GM06990 (cell line): ENCODE measurements at regions not wholly inside any gene's neighbourhood (a gene's known extent, or its start where the extent isn't known, plus 50 kb on each side); places are given as distances from the start of the nearest gene placed in this dataset.
"Not testable (repeated sequence)": the region's sequence is repeated elsewhere in the genome, so short reads cannot be mapped to it uniquely, and the experiment has no call there.

Source experiments
- DNase-seq: peaks from one replicate; pipeline ENCODE4 v3.0.0-alpha.2; 2011; ENCODE audit not compliant: insufficient read length; ENCODE audit errors: extremely low read depth
- H3K27me3 ChIP-seq: replicated peaks from 2 replicates; pipeline ENCODE4 v1.6.0; 2011; ENCODE audit warnings: low read length; ENCODE audit not compliant: control insufficient read depth, insufficient read depth
- H3K36me3 ChIP-seq: 2 replicates; pipeline ENCODE4 v1.5.1; 2011; ENCODE audit warnings: low read length; ENCODE audit not compliant: control insufficient read depth, insufficient read depth
- H3K4me3 ChIP-seq: replicated peaks from 2 replicates; pipeline ENCODE4 v1.5.1; 2011; ENCODE audit warnings: low read depth, mild to moderate bottlenecking, control low read depth, low read length
- CTCF ChIP-seq: IDR thresholded peaks from 2 replicates; pipeline ENCODE4 v1.5.1; 2011; ENCODE audit warnings: low read length, control low read depth, mild to moderate bottlenecking, inconsistent platforms; ENCODE audit not compliant: insufficient read depth, poor library complexity, severe bottlenecking

- TF ChIP-seq CTCF: no peak
- DNase-seq: no peak
- Histone ChIP-seq H3K4me3 (no peak overlapping the region), H3K27me3 (no peaks in the 10 kb centered on the region), H3K36me3 (no peaks in the 10 kb centered on the region)
Observed at GRCh38 chr6:18640134-18640533, 253.0 kb downstream of the RNF144B start.

DNA sequence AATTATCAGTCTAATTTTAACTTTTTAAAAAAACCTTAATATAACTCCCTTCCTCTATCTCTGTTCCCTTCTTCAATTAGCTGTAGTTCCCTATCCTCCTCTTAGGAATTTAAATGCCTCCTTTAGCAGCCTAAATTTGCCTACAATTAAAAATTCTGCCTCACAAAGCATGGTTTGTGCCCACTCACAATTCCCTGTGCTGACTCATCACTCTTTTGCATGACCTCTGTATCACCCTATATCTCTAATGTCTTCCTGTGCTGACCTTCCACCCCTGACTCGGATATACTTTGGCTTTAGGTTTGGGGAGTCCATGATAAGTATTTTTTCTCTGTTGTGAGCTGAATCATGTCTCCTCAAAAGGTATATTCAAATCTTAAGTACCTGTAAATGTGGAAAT is 253.6 kb downstream of the RNF144B start:
- H3K4me3 ChIP-seq: no peak overlapping the region
- no peak for TF ChIP-seq CTCF
- no peaks in the 10 kb centered on the region for H3K27me3 ChIP-seq
- H3K36me3 ChIP-seq: no peaks in the 10 kb centered on the region
- no peak for DNase-seq

- Histone ChIP-seq H3K36me3 (no peaks in the 10 kb centered on the region), H3K27me3 (no peaks in the 10 kb centered on the region), H3K4me3 (no peak overlapping the region)
- DNase-seq: no peak
- TF ChIP-seq CTCF: no peak
Observed at GRCh38 chr6:18654821-18655220, 267.7 kb downstream of the RNF144B start.

DNA sequence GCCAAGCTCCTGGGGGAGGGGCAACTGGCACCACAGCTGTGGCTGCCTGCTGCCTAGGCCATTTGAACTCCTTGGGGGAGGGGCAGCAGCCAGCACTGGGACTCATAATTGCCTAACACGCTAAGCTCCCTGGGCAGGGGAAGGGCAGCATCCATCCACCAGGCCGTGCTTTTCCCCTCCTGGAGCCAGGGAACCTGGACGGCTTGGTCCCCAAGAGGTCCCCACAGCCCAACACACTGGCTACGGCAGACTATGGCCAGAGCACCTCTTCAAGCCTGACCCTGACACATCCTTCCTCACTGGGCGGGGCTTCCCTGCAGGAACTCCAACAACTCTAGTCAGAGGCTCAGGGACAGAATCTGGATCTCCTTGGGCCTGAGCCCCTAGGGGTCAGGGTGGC is 269.4 kb downstream of the RNF144B start:
- Histone ChIP-seq H3K27me3 (no peaks in the 10 kb centered on the region), H3K36me3 (no peaks in the 10 kb centered on the region), H3K4me3 (no peak overlapping the region)
- DNase-seq: no peak
- no peak for TF ChIP-seq CTCF

GRCh38 chr6:18659994-18660393 is 272.8 kb downstream of the RNF144B start:
- not testable (repeated sequence) for H3K36me3 ChIP-seq, H3K4me3 ChIP-seq, DNase-seq, H3K27me3 ChIP-seq

- TF ChIP-seq CTCF: no peak
- Histone ChIP-seq H3K4me3 (no peak overlapping the region), H3K36me3 (no peaks in the 10 kb centered on the region), H3K27me3 (no peaks in the 10 kb centered on the region)
- DNase-seq: no peak
Observed at GRCh38 chr6:18663011-18663410, 275.9 kb downstream of the RNF144B start.

GRCh38 chr6:18664401-18664800 is 277.3 kb downstream of the RNF144B start:
- H3K4me3 ChIP-seq: no peak overlapping the region
- no peak for TF ChIP-seq CTCF
- H3K27me3 ChIP-seq: no peaks in the 10 kb centered on the region
- no peaks in the 10 kb centered on the region for H3K36me3 ChIP-seq
- no peak for DNase-seq
